SK-N-DZ (cell line): ENCODE measurements at regions not wholly inside any gene's neighbourhood (a gene's known extent, or its start where the extent isn't known, plus 50 kb on each side); places are given as distances from the start of the nearest gene placed in this dataset.
"Not testable (repeated sequence)": the region's sequence is repeated elsewhere in the genome, so short reads cannot be mapped to it uniquely, and the experiment has no call there.

Experiments used
- DNase-seq: peaks from one replicate; pipeline ENCODE4 v3.0.0-alpha.2; 2015; ENCODE audit warnings: low spot score

DNA sequence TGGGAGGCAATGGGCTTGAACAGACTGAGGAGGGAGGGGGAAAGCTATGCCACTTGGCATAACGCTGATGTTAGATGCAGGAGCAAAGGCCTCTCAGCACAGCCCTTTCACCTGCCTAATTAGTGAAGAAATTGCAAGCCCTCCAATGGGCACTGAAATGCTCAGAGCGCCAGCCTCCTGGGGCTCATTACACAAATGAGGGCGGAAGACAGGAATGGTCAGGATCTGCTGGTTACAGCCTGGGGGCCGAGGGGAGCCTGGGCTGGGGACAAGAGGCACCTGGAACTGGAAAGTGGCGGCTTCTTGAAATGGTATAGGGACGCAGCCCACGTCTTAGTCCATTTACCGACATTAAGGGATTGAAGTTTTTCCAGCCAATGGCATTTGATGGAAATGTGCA, 50.2 kb upstream of the PLET1 start:
- DNase-seq = no peak

DNA sequence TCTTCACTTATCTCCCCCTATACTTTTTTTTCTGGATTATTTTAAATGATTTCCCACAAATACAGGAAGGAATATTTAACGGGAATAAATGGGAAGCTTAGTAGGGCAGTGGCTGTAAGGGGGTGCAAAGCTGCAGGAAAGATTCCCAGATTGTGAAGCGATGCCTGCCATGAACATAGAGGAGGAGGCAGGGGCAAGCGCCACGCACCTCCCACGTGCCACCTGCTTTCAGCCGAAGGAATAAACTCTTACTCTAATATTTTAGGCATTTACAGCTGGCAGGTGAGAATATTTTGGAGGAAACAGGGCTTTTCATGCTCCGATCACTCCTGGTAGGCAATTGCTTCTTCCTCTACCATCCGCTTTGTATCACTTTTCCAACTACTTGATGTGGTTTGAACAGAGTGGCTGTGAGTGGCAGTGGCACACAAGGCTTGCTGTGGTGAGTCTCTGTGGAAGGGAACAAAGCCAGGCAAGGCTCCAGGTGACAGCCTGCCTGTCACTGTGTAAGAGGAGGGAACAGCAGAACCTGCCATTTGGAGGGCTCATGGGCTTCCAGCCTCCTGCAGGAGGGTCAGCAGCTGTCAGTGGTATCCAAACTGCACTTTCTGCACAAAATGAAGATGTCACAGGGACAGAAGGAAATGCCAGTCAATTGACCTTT, 54.5 kb upstream of the PLET1 start:
- DNase-seq = no peak

DNA sequence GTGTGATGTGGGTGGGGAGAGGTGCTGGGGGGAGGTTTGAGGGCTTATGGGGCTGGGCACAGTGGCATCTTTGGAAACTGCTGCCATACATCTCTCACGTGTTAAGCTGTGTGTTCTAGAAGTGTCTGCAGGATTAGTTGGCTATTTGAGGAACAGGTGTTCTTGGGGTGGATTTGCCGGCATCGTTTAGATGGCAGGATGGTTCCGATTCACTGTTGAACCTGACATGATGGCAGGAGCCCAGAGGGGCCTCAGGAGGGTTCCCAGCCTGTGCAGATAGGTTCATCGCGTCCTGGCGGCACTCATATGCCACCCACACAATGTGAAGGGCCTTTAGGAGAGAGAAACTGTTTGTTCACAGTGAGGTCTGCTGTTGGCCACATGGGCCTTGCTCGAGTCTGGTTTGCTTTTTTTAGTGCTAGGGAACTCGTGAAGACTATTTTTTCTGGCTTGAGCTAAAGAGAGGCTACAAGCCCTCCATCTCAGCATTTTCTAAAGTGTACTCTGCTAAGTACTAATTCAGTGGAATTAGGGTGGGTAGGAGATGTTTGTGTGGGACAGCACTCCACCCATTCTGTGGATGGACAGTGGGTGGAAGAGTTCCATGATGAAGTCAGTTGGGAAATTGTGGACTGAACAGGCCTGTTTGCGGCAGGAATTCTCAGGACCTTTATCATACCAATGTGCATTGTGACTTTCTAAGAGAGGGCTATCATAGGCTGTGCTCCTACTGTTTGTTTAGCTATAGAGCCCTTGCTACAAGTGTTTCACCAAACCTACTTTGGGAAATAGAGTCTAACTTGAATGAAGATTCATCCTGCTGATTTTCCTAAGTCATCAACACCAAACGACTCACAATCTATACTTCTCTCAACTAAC, 55.4 kb upstream of the PLET1 start:
- DNase-seq = no peak

DNA sequence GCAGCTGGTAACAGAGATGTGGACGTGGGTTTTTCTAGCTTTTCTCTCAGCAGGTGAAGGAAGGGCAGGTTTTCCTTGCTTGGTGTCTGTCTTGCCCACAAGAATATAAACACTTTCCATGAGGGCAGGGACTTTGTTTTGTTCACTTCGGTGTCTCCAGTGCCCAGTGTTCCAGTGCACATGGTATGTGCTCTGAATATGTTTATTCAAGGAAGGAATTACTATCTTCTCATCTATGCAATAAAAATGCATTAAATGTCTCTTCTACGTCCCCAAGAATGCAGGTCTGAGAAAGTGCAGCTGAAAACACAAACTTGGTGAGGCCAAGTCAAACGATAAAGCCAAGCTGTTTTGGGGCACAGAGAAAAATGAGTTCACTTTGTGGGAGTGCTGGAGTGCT, 56.3 kb upstream of the PLET1 start:
- DNase-seq = no peak

DNA sequence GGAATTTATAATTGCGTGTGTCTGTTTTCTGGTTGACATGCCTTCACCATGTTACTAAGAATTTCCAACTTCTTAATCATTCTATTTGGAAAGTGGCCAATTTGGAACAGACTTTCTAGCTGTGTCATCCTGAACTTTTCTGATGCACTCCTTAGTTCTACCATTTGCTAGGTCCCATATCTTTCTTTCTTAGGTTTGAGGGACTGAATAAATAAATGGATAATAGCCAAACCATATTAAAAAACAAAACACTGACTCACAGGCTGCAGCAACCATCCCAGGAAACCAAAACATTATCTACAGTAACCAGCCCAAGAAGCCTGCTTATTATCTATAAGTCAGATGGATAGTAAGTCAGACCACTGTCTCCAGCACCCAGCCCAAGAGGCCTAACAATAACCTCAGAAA, 57.5 kb upstream of the PLET1 start:
- DNase-seq = no peak

DNA sequence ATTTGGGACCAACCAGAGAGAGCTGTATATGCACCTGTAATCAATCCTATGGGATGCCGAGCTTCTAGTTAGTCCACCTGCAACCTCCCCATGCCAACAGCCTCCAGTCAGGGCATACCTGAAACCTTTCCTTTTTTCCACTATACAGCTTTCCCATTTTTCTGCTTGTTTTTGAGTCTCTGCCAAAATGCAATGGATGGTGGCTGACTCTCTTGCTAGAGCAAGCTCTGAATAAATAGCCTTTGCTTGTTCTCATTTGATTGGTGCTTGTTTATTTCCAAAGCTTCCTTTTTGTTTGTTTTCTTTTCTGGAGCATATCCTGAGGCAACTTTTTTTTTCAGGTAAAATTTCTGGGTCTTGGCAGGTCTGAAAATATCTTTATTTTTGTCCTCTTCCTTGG, 58.0 kb upstream of the PLET1 start:
- DNase-seq = no peak

DNA sequence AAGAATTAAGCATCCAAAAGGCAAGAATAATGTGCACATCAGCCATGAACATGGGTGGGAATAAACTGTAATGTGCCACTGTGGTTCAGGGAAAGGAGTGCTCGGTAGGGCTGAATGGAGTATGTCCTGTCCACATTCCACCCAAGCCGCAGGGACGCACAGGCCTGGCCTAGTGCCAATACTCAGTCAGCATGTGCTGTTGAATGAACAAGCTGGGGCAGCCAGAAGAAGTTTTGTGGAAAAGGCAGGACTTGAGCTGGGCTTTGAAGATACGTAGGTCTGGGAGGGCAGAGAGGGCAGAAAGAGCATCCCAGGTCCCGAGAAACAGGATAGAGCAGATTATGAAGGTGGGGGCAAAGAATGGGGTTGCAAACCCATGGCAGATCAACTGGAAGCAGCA, 60.0 kb upstream of the PLET1 start:
- DNase-seq = no peak

DNA sequence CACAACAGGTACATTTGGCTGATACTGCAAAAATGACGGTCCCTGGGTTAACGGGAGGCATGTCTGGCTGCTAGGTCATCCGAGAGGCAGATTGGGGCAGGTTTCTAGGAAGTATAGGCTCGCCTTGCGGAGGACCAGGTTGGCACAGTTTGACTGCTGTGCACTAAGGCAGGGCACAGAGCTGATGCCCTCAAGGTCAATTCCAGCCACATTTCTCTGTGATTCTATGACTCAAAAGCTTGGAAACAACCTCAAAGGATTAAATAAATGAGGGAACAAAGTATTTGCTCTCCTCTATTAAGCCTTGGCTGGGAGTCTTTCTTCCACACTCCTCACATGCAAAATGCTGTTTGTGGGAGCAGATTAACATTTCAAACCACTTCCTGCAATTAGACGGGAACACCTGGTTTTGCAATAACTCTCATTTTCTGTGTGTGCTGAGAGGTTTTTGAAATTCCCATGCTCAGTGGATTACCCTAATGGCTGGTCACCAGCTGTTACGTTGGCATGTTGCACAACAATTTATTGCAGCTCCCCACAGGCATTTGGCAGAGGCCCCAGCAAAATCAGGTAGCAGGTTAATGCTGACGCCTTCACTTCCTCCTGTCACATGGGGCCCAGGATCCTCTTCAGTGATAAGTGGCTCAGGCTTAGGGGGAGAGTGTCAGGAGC, 61.0 kb upstream of the PLET1 start:
- DNase-seq = no peak

DNA sequence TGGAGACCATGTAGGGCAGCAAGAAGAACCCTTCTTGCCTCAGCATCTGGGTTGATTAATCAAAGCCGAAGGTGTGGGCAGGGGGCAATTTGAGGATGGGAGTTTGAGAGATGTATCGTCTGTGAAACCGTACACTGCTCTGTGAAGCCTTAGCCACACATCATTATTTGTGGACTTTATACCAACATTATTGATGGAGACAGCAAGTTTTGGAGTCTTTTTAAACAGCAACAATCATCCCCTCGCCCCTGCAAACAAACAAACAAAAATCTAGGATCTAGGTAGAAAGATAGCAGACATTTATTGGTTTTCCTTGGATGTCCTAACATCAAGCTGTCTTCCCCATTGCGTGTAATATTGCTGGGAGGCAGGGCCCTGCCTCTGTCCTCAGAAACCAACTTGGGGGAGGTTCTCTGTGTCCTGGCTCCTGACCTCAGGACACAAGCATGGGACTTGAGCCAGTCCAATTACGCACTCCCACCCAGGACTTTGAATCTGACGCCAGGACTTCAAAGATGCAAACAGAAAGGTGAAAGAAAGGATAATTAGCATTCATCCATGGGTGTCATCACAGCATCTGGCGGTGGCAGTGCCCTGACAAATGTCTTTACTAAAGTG, 61.6 kb upstream of the PLET1 start:
- no peak for DNase-seq

DNA sequence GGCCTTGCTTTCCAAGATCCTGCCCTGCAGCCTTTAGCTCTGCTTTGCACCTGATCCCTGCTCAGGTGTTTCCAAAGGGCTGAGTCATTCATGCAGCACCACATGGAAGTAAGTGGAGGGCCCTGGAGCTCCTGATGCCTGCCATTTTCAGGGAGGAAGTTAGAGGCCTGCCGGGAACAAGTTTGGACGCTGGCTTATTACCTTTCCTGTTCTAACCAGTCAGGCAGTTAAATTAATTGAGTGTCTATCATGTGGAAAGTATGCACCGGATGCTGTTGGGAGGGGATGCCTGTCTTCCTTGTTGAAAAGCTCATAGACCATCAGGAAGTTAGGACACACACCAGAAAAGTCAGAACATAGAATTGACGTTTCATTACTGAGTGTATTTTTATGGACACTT, 73.7 kb upstream of the PLET1 start:
- no peak for DNase-seq

DNA sequence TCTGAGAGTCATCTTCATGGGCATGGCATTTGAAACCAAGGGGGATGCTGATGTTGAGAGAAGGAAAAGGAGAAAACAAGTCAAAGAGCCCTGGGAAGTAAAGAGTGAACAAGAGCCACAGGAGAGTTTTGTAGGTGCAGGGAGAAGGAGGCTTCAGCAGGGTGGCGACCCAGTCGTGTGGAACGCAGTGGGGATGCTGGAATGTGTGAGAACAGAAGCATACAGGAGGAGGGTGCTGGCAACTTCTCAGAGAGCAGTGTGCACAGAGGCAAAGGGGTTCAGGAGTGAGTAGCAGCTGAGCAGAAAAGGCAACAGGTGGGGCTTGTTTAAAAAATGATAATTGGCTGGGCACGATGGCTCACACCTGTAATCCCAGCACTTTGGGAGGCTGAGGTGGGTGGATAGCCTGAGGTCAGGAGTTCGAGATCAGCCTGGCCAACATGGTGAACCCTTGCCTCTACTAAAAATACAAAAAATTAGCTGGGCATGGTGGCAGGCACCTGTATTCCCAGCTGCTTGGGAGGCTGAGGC, 75.8 kb upstream of the PLET1 start:
- DNase-seq = no peak

DNA sequence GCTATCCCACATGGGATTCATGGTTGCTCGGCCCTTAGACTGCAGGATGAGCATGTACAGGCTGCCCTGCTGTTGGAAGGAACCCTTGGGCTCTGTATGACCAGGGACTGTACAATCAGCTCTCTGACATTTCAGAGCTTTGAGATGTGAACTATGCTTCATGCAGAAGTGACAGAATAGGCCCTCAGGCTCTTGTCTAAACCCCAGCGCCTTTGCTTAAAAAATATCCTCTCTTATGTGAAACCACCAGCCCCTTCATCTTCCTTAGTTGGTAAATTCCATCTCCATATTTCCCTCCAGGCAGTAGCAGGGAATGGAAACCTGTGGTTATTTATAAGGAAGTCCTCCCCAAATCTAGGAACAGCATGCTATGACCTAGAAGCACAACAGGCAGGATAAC, 78.9 kb upstream of the PLET1 start:
- no peak for DNase-seq

DNA sequence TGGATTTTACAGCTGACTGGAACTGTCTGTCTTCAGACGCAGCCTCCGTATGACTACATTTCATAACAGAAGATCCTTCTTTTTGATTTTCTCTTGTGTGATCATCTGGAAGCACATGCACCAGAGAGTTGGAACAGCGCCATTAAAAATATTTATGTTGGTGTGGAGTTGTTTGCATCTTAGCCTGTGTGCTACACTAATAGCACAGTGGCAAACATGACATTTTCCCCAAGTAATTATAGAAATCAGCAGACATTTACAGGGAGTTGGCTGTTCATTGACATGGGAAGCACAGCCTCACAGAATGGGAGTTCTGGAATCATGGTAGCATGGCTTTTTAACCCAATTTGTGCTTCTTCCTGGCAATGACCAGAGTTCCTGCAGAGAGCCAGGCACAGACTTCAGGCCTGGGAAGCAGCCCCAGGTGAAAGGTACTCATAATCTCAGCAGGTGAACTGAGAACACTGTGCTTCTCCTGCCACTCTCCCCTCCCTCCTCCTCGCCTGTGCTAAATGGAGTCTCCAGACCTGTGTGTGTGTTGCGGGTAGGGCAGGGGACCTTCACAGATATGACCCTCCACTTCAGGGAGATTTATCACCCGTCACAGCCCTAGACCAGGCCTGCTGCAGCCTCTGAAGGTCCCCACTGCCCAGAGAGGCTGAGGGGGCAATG, 82.8 kb upstream of the PLET1 start:
- DNase-seq = no peak

DNA sequence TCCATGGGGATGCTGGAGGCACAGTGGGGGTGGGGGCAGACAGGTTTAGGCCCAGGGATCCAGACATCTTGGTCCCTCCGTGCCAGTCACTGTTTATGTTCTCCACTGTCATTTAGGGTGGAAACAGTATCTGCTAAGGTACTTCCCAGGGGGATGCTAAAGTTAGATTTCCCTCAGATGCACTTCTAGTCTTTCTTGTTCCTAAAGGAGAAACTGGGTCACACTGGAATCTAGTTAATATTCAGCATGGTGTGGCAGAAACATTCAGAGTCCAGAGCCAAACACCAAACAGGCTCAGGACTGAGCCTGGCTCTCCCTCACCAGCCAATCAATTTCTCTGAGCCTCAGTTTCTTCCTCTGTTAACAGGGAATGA, 83.4 kb upstream of the PLET1 start:
- no peak for DNase-seq

DNA sequence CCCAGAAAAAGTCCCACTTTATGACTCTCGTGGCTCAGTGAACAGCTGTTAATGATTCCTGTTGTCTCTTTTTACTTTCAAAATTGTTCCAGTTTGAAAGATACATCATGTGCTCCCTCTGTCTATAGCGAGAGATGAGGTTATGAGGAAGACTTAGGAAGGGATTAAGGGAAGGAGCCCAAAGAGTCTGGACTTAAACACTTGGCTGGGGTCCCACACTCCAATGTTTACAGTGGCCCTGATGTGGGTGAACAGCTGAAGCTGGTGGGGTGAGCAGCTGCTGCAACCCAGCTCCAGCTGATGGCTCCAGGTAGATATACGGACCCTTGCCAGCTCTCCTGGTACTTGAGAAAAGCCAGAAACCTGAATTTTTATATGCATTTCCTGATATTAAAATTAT, 84.5 kb upstream of the PLET1 start:
- DNase-seq = no peak

DNA sequence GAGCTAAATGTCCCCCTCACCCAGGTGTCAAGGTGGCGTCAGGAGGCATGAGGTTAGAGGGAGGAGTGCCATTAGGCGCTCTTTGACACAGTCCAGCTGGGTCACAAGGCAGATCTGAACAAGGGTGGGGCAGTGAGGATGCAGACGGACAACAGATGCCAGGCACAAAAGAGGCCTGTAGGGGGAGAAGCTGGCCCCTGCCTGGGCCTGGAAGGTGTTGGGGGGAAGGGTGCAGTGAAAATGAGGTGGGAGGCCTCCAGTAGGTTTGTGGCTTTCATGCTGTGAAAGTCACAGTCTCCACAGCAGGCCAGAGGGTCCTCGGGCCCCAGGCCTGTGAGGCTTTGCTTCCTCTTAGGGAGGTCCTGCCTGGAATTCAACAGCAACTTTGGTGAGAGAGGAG, 85.0 kb upstream of the PLET1 start:
- peak; percentile 24 for DNase-seq

DNA sequence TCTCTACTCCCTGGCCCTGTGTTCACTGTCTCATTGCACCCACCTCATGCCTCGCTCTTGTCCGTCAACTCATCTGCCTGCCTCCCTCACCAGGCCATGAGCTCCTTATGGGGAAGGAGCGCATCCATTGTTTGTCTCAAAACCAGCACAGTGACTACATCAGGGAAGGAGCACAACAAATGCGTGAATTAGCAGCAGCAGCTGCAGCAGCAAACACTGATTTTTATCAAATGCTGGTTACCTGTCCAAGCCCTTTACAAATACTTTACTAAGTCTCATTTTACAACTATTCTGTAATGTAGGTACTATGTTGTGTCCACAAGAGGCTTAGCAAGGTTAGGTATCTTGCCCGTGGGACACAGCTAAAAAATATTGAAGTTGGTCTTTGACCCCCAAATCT, 85.9 kb upstream of the PLET1 start:
- no peak for DNase-seq

DNA sequence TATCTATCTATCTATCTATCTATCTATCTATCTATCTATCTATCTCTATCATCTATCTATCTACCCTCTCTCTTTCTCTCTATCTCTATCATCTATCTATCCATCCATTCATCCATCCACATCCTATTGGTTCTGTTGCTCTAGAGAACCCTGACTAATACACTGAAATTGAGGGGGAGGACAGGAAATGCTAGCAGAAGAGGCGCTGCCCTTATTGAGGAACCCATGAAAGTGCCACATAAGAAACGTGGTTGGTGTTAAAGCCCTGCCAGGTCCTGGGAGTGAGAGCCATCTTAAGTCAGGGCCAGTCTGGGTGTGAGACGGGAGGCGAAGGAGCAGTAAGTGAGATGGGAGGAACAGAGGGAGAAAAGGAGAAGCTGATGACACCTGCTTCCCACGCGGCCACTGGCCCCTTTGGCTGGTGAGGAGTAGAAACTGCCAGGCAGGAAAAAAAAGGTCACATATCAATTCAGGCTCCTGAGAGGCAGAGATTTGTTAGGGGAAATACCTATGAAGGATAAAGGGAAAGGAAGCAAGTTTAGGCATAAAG, 87.9 kb upstream of the PLET1 start:
- DNase-seq = no peak

DNA sequence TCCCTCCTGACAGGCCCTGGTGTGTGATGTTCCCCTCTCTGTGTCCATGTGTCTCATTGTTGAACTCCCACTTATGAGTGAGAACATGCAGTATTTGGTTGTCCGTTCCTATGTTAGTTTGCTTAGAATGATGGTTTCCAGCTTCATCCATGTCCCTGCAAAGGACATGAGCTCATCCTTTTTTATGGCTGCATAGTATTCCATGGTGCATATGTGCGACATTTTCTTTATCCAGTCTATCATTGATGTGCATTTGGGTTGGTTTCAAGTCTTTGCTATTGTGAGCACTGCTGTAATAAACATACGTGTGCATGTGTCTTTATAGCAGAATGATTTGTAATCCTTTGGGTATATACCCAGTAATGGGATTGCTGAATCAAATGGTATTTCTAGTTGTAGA, 90.8 kb upstream of the PLET1 start:
- DNase-seq = not testable (repeated sequence)

DNA sequence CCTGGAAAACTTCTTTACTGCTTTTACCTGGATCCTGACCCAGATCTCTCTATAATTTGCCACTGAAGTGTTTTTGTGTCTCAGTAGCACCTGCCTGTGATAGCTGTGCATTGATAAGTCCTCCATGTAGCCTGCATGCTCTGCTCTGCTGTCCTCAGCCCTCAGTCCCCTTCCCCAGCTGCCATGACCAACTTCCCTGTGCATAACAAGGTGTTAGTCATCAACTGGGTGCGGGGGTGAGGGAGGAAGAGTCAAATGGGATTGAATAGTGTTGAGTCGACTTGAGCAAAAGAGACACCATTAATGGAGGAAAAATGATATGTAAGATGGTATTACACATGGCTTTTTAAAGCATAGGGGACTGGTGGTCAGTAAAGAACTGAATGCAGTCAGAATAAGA, 92.2 kb upstream of the PLET1 start:
- no peak for DNase-seq

DNA sequence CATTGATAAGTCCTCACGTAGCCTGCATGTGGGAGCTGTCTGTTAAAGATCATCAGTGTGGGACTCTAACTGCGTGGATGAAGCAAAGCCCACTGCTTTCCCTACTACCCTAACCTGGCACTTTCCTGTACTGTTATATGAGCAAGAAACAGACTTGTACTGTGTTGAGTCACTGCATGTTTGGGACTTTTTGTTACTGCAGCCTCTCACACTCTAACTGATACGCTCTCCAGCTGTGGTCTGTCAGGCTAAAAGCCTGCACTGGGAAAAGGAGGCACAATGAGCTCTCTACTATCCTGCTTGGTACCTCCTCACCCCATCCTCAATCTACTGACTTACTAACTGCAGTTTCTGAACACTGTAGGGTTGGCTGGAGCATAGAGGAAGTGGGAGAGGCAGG, 93.7 kb upstream of the PLET1 start:
- no peak for DNase-seq
